ENCODE measurements at regions not wholly inside any gene's neighbourhood (a gene's known extent, or its start where the extent isn't known, plus 50 kb on each side); places are given as distances from the start of the nearest gene placed in this dataset.
A peak's percentile ranks its signal among the peaks of the same experiment; 100 is the strongest.
"Not testable (repeated sequence)": the region's sequence is repeated elsewhere in the genome, so short reads cannot be mapped to it uniquely, and the experiment has no call there.

DNA sequence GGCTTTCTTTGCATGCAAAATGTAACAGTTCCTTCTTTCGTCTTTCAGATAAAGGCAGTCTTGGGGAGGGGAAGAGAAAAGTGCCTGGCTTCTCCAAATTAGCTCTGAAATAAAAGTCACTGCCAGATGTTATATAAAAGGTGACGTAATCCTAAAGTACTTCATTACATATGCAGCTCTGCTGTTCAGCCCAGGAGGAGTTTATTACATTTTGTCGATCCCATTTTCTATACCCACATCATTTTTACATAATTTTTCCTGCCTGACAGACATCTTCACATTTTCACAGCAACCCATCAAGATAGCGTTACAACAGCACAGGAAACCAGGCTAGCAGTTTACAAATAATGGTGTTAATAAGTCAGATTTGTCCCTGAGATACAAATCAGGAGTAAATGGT is 86.7 kb upstream of the SLC30A5 start:
- no peak for DNase-seq

DNA sequence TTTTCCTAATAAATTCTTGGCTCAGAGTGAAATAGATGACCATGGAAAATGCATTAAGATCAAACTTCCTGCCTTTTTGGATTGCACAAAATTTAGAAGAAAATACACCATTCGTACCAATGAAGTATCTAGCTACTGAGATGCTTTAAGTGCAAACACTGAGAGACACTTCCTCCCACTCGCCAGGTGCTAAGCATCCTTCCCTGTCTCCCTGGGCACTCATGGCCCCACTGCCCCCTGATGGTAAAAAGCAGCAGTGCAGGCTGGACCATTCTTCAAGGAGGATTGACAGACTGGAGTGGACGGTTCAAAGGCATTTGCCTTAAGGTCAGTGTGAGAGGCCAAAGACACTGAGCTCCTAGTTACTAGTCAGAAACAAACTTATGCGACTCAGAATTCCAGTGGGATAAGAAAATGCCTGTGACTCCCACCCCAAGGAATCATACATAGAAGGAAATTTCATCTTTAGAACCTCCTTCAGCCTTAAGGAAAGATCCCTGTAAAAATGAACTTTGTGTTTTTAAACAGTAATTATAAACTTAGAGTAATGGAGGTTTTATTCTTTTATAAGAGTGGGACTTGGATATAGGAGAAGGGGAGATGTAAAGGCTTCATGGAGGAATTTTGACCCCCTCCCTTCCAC is 86.0 kb upstream of the SLC30A5 start:
- peak; percentile 6 to 62 (median 56) for DNase-seq

- DNase-seq, result no peak
These were observed 83.3 kb upstream of the SLC30A5 start for GRCh38 chr5:69010476-69010875.

- no peak for DNase-seq
These were observed 81.9 kb upstream of the SLC30A5 start for GRCh38 chr5:69011910-69012309.

GRCh38 chr5:69013481-69013880 is 80.3 kb upstream of the SLC30A5 start:
- no peak for DNase-seq

DNA sequence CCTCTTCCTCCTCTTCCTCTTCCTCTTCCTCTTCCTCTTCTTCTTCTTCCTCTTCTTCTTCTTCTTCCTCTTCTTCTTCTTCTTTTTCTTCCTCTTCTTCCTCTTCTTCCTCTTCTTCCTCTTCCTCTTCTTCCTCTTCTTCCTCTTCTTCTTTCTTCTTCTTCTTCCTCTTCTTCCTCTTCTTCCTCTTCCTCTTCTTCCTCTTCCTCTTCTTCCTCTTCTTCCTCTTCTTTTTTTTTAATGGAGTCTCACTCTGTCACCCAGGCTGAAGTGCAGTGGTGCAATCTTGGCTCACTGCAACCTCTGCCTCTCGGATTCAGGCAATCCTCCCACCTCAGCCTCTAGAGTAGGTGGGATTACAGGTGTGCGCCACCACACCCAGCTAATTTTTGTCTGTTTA is 79.8 kb upstream of the SLC30A5 start:
- DNase-seq, result not testable (repeated sequence)

DNA sequence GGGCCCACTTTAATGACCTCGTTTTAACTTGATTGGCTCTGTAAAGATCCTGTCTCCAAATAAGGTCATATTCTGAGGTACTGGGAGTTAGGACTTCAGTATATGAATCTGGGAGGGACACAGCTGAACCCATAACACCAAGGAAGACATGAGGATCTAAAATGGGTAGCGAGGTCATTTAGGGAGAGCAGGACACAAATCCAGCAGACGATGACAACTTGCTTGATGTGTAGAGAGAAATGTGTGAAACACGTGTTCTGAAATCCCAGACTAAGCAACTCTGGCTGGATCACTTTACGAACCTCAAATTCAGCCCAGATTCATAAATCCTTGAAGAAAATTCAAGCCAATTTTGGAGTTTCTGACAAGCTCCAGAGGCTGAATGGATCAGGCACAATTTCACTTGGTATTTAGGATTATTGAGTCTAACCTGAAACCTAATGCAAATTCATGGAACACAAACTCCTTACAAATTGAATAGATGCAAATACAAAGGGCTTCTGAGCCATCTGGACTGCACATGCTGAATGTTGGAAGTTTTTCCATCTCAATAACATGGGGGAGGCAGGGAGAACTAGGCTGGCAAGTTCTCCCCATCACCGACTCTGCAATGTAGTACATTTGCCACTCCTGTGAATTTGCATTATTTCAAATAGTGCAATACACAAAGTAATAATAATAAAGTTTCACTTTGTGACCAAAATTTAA is 74.0 kb upstream of the SLC30A5 start:
- no peak for DNase-seq

DNA sequence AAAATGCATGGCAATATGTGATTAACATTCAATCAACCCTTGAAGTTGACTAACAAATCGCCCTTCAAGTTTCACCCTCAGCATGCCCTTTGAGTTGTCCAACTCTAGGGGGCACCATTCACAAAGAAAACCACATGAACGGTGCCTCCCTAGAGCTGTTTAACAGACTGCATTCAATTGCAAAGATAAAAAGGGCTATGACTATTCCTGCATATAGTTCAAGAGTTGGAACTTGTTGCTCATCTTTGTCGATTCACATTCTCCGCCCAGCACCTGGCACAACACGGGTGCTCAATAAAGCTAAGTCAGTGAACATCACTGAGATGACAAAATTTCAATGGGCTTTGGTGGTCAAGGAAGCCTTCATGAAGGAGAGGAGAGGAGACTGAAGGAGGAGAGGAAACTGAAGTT is 69.6 kb upstream of the SLC30A5 start:
- DNase-seq, result no peak

DNA sequence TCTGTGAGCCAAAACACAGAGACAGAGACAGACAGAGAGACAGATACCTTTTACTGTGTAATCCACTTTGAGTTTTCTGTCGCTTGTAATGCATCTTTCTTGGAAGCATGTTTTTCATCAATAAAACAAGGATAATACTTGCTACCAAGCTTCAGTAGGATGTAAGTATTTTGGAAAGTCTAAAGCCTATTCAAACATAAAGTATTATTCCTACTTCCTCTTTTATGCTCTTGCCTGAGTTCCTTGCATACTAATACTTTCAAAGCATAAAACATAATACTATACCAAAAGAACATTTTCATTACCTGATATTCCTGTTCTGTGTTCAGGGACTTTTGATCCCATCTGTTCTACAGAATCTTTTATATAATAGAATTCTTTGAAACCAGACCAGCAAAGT is 64.5 kb upstream of the SLC30A5 start:
- no peak for DNase-seq

DNA sequence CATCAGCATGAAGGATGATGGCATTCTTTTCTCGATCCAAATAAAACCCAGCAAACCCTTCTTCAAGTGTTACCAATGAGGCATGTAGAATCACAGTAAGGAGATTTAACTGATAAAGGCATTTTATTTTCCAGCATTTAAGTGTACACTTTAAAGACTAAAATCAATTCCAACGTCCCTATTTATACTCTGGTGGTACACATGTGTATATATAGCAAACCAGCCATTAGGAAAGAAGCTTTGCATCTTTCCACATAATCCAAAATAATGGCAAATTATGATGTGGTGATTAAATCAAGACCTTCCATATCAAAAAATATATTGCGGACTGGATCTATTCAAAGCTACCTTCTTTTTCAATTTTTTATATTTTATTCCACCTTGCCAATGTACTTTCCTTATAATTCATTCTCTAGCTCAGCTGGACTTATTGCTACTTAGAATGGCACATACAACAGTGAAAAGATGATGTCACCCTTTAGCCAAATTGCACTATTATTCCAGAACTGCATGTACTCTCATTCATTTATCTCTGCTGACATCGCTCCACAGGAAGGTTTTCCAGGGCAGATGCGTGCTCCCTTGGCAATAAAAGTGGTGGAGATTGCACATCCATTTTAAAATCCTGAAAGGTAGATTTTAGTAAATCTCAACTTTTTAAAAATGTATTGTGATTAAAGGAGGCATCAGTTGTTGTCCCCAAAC is 63.3 kb upstream of the SLC30A5 start:
- no peak for DNase-seq

- DNase-seq, result no peak
These were observed 61.8 kb upstream of the SLC30A5 start for GRCh38 chr5:69032009-69032408.

GRCh38 chr5:69033690-69034089 is 60.1 kb upstream of the SLC30A5 start:
- no peak for DNase-seq

DNA sequence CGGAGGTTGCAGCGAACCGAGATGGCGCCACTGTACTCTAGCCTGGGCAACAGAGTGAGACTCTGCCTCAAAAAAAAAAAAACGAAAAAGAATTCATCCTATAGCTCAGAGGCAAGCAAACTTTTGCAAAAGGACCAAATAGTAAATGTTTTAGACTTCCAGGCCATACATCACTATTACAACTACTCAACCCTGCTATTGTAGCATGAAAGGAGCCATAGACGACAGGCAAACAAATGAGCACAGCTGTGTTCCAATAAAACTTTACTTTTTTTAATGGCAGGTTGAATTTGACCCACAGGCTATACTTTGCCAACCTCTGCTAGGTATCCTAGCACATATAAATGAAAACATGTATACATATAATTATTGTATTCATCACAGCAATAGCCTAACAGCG is 58.9 kb upstream of the SLC30A5 start:
- DNase-seq, result no peak

DNA sequence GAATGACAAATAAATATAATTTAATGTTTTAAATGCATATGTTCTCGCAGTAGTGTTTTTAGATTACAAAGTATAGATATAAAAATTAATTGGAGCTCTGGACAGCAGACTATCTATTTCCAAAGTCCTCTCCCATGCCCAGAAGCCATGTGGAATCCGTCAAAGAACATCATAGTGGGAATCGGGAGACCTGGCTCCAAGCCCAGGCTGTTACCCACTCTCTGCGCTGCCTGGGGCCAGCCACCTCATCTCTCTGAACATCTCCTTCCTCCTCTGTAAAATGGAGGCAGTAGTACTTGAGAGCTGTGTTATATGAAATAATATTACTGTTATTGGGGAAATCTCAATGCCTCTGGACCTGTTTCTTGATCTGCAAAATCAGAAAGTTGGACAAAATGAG is 58.1 kb upstream of the SLC30A5 start:
- DNase-seq, result no peak

- DNase-seq, result no peak
These were observed 55.3 kb upstream of the SLC30A5 start for GRCh38 chr5:69038539-69038938.

- DNase-seq, result no peak
These were observed 54.0 kb upstream of the SLC30A5 start for GRCh38 chr5:69039829-69040228.

DNA sequence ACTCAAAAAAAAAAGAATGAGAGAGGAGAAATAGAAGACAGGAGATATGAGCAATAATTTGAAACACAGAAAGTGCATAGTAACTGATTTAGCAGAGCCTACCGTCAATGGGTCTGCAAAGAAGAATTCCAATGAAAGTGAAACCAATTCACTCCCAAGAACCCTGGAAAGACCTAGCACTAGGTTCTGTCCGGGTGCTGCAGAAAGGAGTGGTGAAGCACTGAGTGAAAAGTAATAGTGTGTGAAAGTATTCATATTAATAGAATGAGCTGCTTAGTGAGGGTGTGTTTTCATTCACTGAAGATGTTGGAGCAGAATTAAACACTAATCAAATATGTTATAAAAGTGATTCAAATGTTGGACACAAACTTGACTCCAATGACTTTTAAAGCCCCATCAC is 51.3 kb upstream of the SLC30A5 start:
- no peak for DNase-seq

DNA sequence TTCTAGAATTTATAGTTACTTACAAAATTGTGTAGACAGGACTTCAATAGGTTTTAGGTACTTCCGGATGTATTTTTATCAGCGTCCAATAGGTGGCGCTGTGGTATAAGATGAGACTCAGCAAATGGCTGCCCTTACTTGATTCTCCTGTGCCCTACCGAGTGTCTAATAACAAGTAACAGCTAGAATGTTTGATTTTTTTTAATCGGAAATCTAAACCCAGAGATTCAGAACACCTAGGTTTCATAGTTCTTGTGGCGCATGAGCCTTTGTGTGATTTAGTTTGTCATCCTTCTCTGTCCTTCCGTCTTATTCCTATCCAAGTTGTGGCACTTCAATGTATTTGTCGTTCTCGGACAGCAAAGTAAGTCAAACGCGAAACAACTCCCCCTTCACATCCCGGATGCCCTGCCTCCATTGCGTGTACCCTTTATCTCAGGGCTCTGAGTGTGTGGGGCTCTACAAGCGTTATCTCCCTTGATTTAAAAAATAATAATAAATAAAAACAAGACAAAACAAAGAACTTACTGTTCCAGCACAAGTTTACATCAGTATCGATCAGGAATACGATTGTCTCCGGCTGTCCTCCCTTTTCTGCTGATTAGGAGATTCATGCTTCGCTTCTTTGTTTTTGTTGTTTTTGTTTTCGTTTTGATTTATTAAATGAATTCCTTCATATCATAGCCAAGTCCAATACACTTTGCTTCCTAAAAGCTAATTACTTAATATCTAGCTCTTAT is 50.7 kb upstream of the SLC30A5 start:
- peak; percentile 2 to 49 (median 32) for DNase-seq

GRCh38 chr5:69043655-69043996 is 50.2 kb upstream of the SLC30A5 start:
- no peak for DNase-seq

Data from activated naive CD4-positive, alpha-beta T cell (primary cell).